ENCODE measurements at regions not wholly inside any gene's neighbourhood (a gene's known extent, or its start where the extent isn't known, plus 50 kb on each side); places are given as distances from the start of the nearest gene placed in this dataset.

- DNase-seq (ENCODE audit: low spot score), result no peak
Observed at GRCh38 chr5:77569409-77569808, 69.1 kb downstream of the OTP start.

DNA sequence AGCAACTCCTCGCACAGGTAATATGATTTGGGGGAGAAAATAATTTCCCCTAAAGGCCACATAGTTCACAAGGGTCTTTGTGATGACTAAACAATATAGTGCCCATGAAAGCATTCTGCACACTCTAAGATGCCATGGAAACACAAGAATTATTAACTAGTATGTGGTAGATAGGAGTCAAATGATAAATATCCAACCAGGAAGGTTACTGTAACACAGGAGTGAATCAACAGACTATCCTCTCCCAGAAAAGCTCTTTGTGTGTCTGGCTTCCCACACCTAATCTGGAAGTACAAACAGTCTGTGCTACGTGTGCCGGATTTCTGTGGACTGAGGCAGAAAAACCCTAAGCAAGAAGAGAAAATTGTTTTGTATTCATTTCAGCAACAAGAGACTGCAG is 70.0 kb downstream of the OTP start:
- DNase-seq (ENCODE audit: low spot score), result no peak

DNA sequence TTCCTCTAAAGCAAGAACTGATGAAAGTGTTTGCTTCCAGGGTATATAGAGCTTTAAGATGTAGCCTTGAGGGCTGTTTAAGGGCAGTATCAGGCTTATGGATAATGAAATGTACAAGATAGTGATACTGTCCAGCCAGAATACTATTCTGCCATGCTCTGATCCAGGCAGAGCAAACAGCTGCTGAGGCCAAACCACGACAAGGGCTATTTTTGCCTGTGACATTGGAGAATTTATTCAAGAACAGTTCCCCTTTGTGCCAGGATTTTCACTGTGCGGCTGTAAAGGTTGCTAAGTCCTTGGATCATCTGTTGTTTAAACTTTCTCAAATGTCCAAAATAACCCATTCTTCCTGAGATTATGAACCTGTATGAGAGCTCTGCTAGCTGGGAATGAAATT is 70.4 kb downstream of the OTP start:
- DNase-seq (ENCODE audit: low spot score), result no peak

- no peak for DNase-seq (ENCODE audit: low spot score)
Observed at GRCh38 chr5:77563475-77563874, 71.4 kb upstream of the WDR41 start.

- no peak for DNase-seq (ENCODE audit: low spot score)
Observed at GRCh38 chr5:77561965-77562364, 69.8 kb upstream of the WDR41 start.

DNA sequence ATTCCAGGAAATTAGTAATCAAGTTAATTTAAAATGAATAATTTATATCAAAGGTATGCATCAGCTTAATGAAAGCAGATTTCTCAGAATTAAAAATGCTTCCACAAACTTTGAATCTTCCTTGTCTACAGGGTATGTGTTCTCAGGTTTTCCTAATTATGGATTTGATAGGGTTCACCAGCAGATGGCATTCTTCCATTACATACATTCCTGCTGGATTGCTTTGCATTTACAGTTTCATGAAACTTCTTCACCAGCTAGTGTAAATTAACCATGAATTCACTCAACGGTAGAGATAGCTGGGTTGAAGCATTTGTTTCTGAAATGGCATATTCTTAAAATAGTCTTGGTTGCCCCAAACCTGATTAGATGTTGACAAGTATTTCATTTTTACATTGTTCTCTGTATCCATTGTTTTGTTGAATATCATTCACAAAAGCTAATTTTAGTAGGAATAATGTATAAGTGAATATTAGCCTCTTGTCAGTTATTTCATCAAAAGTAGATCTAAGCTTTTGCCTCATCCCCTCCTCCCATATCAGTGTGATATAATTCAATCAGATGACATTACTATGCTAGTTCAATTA is 68.7 kb upstream of the WDR41 start:
- peak; percentile 48 for DNase-seq (ENCODE audit: low spot score)

DNA sequence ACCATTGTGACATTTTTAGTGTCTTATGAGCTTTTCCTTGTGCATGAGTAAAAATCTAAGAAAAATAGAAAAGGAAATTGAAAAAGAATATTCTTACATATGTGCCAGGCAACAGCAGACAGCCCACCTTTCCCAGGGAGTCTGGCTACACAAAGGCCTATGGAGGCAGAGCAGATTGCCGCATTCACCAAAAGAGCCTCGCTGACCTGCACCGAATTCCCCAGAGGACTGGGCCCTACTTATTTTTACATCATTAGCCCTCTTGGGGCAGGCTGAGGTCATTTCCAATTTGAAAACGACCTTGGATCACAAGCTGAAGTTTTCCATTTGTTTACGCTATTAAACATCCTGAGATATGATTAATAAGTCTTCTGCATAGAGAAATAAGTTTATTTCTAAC is 66.2 kb upstream of the WDR41 start:
- DNase-seq (ENCODE audit: low spot score), result no peak

DNA sequence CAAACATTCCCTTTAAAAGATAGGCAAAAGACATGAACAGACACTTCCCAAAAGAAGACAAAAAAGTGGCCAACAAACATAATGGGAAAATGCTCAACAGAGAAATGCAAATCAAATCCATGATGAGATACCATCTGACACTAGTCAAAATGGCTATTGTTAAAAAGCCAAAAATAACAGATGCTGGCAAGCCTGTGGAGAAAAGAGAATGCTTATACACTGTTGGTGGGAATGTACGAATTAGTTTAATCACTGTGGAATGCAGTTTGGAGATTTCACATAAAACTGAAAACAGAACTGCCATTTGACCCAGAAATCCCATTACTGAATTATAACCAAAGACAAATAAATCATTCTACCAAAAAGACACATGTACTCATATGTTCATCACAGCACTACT is 58.3 kb upstream of the WDR41 start:
- DNase-seq (ENCODE audit: low spot score), result no peak

DNA sequence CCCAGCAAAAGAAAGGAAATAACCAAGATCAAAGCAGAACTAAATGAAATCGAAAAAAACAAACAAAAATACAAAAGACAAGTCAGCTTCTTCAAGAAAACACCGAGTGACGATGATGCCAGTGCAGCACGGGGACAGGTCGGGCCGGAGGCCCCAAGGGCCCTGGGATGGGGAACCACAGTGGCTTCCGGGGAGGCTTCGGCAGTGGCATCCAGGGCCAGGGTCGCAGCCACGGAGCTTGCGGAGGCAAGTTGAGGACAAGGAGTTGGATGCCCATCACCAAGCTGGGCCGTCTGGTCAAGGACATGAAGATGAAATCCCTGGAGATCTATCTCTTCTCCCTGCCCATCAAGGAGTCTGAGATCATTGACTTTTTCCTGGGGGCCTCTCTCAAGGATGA is 53.2 kb upstream of the WDR41 start:
- no peak for DNase-seq (ENCODE audit: low spot score)

Measured in umbilical cord (tissue), 1 donor.